K562 (cell line): ENCODE measurements at regions not wholly inside any gene's neighbourhood (a gene's known extent, or its start where the extent isn't known, plus 50 kb on each side); places are given as distances from the start of the nearest gene placed in this dataset.

Experiments
- ATF3 ChIP-seq, 2 experiments: fragments of 450-650 bp in 1 of 2; sonication (generic) in 1 of 2; formaldehyde crosslinking in 1 of 2; IDR thresholded peaks in 1 of 2; conservative IDR thresholded peaks in 1 of 2; 2 replicates each; pipeline versions ENCODE4 v1.6.1 to v1.8.1; 2016 to 2023; ENCODE audit warnings: mild to moderate bottlenecking in 2 of 2, moderate library complexity in 2 of 2, inconsistent platforms in 1 of 2, missing genetic modification reagents in 1 of 2
- BACH1 ChIP-seq: fragments of 200-800 bp; sonication (Bioruptor generic); IDR thresholded peaks from 2 replicates; pipeline ENCODE4 v1.6.1; 2016; ENCODE audit warnings: missing genetic modification characterization, missing compliant biosample characterization
- BMI1 ChIP-seq: fragments of 150-350 bp; IDR thresholded peaks from 2 replicates; pipeline ENCODE4 v1.6.1; 2014; ENCODE audit warnings: low read length
- CBFA2T2 ChIP-seq: fragments of 450-650 bp; conservative IDR thresholded peaks from 2 replicates; pipeline ENCODE4 v1.6.1; 2017; ENCODE audit warnings: mild to moderate bottlenecking
- DNMT1 ChIP-seq: fragments of 450-650 bp; IDR thresholded peaks from 2 replicates; pipeline ENCODE4 v1.6.1; 2016; ENCODE audit warnings: antibody characterized with exemption, mild to moderate bottlenecking
- EP300 ChIP-seq: IDR thresholded peaks from 2 replicates; pipeline ENCODE4 v1.6.1; 2012; ENCODE audit warnings: low read length, improper control_type of control experiment
- HDAC1 ChIP-seq, 2 experiments: fragments of 450-650 bp; IDR thresholded peaks; 2 replicates each; pipeline ENCODE4 v1.6.1; 2016 to 2017; ENCODE audit warnings: inconsistent platforms in 1 of 2, mild to moderate bottlenecking in 1 of 2, moderate library complexity in 1 of 2
- HDAC3 ChIP-seq: fragments of 450-650 bp; IDR thresholded peaks from 2 replicates; pipeline ENCODE4 v1.6.1; 2018; ENCODE audit warnings: borderline replicate concordance, mild to moderate bottlenecking, moderate library complexity; ENCODE audit not compliant: partially characterized antibody
- HMG20B ChIP-seq: fragments of 250-450 bp; sonication (Bioruptor Pico); IDR thresholded peaks from 2 replicates; pipeline ENCODE4 v1.5.0; 2021; ENCODE audit warnings: mild to moderate bottlenecking
- JUNB ChIP-seq: fragments of 450-650 bp; formaldehyde crosslinking; conservative IDR thresholded peaks from 2 replicates; pipeline ENCODE4 v1.4.0; 2020; ENCODE audit warnings: mild to moderate bottlenecking
- KHSRP ChIP-seq: fragments of 450-650 bp; IDR thresholded peaks from 2 replicates; pipeline ENCODE4 v1.6.1; 2017
- LEF1 ChIP-seq: fragments of 450-650 bp; IDR thresholded peaks from 2 replicates; pipeline ENCODE4 v1.6.1; 2016; ENCODE audit warnings: mild to moderate bottlenecking
- MBD2 ChIP-seq: sonication (generic); IDR thresholded peaks from 2 replicates; pipeline ENCODE4 v1.6.1; 2016; ENCODE audit warnings: low read depth, borderline replicate concordance
- MCM3 ChIP-seq: fragments of 450-650 bp; IDR thresholded peaks from 2 replicates; pipeline ENCODE4 v1.6.1; 2016
- NONO ChIP-seq, 2 experiments: fragments of 200-400 bp in 1 of 2; fragments of 450-650 bp in 1 of 2; formaldehyde crosslinking in 1 of 2; IDR thresholded peaks; 2 replicates each; pipeline ENCODE4 v1.6.1; 2017; ENCODE audit warnings: low read depth in 2 of 2, mild to moderate bottlenecking in 2 of 2, moderate library complexity in 2 of 2, low read length in 1 of 2
- SMAD1 ChIP-seq: fragments of 150-350 bp; IDR thresholded peaks from 2 replicates; pipeline ENCODE4 v1.6.1; 2014; ENCODE audit warnings: low read length, low read depth; ENCODE audit not compliant: partially characterized antibody
- SNRNP70 ChIP-seq: fragments of 200-400 bp; formaldehyde crosslinking; optimal IDR thresholded peaks from 2 replicates; pipeline ENCODE3; 2017; ENCODE audit warnings: low read depth, low read length
- ZFP91 ChIP-seq: sonication (generic); formaldehyde crosslinking; IDR thresholded peaks from 2 replicates; pipeline ENCODE4 v1.8.0; 2022; ENCODE audit warnings: mild to moderate bottlenecking, missing genetic modification reagents
- ZNF175 ChIP-seq: fragments of 200-800 bp; sonication (Bioruptor generic); IDR thresholded peaks from 2 replicates; pipeline ENCODE4 v1.6.1; 2016; ENCODE audit warnings: low read depth, mild to moderate bottlenecking, missing genetic modification characterization, missing compliant biosample characterization
- ZNF589 ChIP-seq: fragments of 200-800 bp; sonication (Bioruptor generic); IDR thresholded peaks from 2 replicates; pipeline ENCODE4 v1.6.1; 2016; ENCODE audit warnings: low read depth, missing genetic modification characterization, missing compliant biosample characterization
- TF ChIP-seq, protein P1 (sequence below): fragments of 450-650 bp; IDR thresholded peaks from 2 replicates; pipeline ENCODE4 v1.6.1; 2016; ENCODE audit warnings: missing biosample characterization, missing genetic modification characterization
- TF ChIP-seq, protein P2 (sequence below): fragments of 250-450 bp; sonication (Bioruptor Pico); IDR thresholded peaks from 2 replicates; pipeline ENCODE4 v1.8.0; 2022; ENCODE audit warnings: inconsistent platforms, mild to moderate bottlenecking, moderate library complexity, borderline replicate concordance
- TF ChIP-seq, protein P3 (sequence below): fragments of 250-450 bp; sonication (Bioruptor Pico); IDR thresholded peaks from 2 replicates; pipeline ENCODE4 v1.8.0; 2021; ENCODE audit warnings: mild to moderate bottlenecking, moderate library complexity

DNA sequence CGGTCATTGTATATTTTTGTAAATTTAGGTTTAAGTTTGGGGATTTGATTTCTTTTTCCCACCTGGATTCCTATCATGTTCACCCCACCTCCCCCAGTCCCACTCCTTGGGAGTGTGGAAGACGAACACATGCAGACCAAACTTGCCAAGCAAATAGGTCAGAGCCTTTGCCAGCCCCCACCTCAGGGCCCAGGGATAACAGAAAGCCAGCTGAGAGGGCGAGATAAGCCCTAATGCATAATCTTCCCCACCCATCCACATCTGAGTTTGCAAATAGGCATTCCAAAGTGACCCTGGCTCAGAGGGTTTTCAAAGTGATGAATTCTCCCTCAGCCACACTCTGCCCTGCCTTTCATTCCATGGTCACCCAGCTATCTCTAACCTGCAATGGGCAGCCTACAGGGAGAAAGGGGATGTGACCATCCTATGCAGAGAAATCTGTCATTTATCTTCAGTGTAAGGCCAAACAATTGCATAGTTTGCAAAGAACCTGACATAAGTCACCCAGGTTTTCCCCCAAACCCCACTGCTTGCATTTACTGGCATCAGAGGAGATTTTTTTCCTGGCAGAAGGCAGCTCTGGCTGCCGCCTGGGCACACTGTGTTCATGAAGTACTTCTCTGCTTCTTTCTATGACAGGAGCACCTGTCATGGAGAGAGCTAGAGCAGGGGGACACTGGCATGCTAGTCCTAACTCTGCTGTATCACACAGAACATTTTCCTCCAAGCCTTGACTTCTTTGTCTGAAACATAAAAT lies 69.0 kb upstream of the NFIA start (continued):
- TF ChIP-seq, protein P1, sequence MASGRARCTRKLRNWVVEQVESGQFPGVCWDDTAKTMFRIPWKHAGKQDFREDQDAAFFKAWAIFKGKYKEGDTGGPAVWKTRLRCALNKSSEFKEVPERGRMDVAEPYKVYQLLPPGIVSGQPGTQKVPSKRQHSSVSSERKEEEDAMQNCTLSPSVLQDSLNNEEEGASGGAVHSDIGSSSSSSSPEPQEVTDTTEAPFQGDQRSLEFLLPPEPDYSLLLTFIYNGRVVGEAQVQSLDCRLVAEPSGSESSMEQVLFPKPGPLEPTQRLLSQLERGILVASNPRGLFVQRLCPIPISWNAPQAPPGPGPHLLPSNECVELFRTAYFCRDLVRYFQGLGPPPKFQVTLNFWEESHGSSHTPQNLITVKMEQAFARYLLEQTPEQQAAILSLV (tag), result no peak
- TF ChIP-seq, protein P2, sequence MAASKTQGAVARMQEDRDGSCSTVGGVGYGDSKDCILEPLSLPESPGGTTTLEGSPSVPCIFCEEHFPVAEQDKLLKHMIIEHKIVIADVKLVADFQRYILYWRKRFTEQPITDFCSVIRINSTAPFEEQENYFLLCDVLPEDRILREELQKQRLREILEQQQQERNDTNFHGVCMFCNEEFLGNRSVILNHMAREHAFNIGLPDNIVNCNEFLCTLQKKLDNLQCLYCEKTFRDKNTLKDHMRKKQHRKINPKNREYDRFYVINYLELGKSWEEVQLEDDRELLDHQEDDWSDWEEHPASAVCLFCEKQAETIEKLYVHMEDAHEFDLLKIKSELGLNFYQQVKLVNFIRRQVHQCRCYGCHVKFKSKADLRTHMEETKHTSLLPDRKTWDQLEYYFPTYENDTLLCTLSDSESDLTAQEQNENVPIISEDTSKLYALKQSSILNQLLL (CRISPR knock-in tag), result no peak
- TF ChIP-seq BMI1 (no peak), NONO (IDR thresholded peaks at IDR 0.05; ENCODE audit: low read depth in 2 of 2, low read length in 1 of 2) (peak in 1 of 2 experiments; percentile 58; a peak in 1 of 4 replicates), KHSRP (peak; percentile 77), BACH1 (tag) (no peak; the same call in 1 of the 2 replicates), LEF1 (peak; percentile 96), ZNF589 (peak; percentile 85), HMG20B (CRISPR knock-in tag) (no peak), ATF3 (IDR thresholded peaks at IDR 0.05) (0 out of 2 replicates have a peak, but pooled peaks have one; percentile 22), ATF3 (CRISPR knock-in tag; conservative IDR thresholded peaks at IDR 0.05) (no peak), JUNB (no peak), HDAC3 (peak; percentile 87), HDAC1 (IDR thresholded peaks at IDR 0.05) (peak in 1 of 2 experiments; percentile 90; a peak in 3 of 4 replicates), EP300 (peak; percentile 99), SNRNP70 (no peak), ZNF175 (CRISPR knock-in tag) (peak; percentile 69; the same call in 1 of the 2 replicates), ZFP91 (CRISPR knock-in tag) (0 out of 2 replicates have a peak, but pooled peaks have one; percentile 20), CBFA2T2 (peak; percentile 98), MCM3 (no peak), SMAD1 (peak; percentile 86), DNMT1 (no peak), MBD2 (peak; percentile 88)
- TF ChIP-seq, protein P3, sequence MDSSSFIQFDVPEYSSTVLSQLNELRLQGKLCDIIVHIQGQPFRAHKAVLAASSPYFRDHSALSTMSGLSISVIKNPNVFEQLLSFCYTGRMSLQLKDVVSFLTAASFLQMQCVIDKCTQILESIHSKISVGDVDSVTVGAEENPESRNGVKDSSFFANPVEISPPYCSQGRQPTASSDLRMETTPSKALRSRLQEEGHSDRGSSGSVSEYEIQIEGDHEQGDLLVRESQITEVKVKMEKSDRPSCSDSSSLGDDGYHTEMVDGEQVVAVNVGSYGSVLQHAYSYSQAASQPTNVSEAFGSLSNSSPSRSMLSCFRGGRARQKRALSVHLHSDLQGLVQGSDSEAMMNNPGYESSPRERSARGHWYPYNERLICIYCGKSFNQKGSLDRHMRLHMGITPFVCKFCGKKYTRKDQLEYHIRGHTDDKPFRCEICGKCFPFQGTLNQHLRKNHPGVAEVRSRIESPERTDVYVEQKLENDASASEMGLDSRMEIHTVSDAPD (CRISPR knock-in tag), result no peak
